GM12878 (cell line): ENCODE measurements at regions not wholly inside any gene's neighbourhood (a gene's known extent, or its start where the extent isn't known, plus 50 kb on each side); places are given as distances from the start of the nearest gene placed in this dataset. TPM values are rescaled to one million over a fixed set of nuclear protein-coding genes. Genes with fewer than 3 reads are reported as not detected.
"Not testable (repeated sequence)": the region's sequence is repeated elsewhere in the genome, so short reads cannot be mapped to it uniquely, and the experiment has no call there.

Source experiments
- ATAC-seq: fragments of 200-7000 bp; cut with Tn5 transposase; 3 replicates; pipeline ENCODE4 v1.9.1; 2020; ENCODE audit warnings: mild to moderate bottlenecking, moderate library complexity
- BruUV-seq: library from RNA; stranded (reverse); fragments of 400-500 nt; replicated peaks from 2 replicates; lab custom pipeline; 2021; lab: Mats Ljungman, UMichigan
- CTCF ChIA-PET: fragments of 300-600 bp; sonication (Branson Sonifier 250); formaldehyde crosslinking; extraction: SDS; loops from one replicate; lab custom pipeline; 2021; ENCODE audit warnings: inconsistent platforms; lab: Yijun Ruan, JAX
- POLR2A ChIA-PET: fragments of 350-600 bp; formaldehyde crosslinking; extraction: SDS; loops from one replicate; lab custom pipeline; 2021; ENCODE audit warnings: inconsistent platforms; lab: Charles Lee
- RAD21 ChIA-PET: fragments of 300-600 bp; sonication (Branson Sonifier 250); formaldehyde crosslinking; loops from one replicate; lab custom pipeline; 2023; ENCODE audit warnings: antibody characterized with exemption; ENCODE audit not compliant: unreplicated experiment; lab: Charles Lee
- SMC1A ChIA-PET: fragments of 300-600 bp; sonication (Branson Sonifier 250); formaldehyde crosslinking; loops from one replicate; lab custom pipeline; 2023; ENCODE audit not compliant: unreplicated experiment, uncharacterized antibody; lab: Charles Lee
- DNase-seq: peaks from one replicate; pipeline ENCODE4 v3.0.0-alpha.2; 2011; ENCODE audit warnings: low read depth, low spot score
- FAIRE-seq: peaks from 3 replicates; lab custom pipeline; 2011; peaks lifted over from hg19 to GRCh38; lab: Jason Lieb, UNC
- H2AFZ ChIP-seq: 2 replicates; pipeline ENCODE4 v1.6.0; 2011; ENCODE audit warnings: low read depth, low read length, control low read depth; ENCODE audit not compliant: control insufficient read depth
- H3K27ac ChIP-seq: 2 replicates; pipeline ENCODE4 v1.5.1; 2011; ENCODE audit warnings: control low read depth; ENCODE audit not compliant: control insufficient read depth, insufficient read depth
- H3K27me3 ChIP-seq, 2 experiments: replicated peaks in 1 of 2; 2 replicates each; pipeline versions ENCODE4 v1.6.0 to v1.6.1; 2011; ENCODE audit warnings: low read length in 1 of 2; ENCODE audit not compliant: control insufficient read depth in 2 of 2, insufficient read depth in 2 of 2
- H3K36me3 ChIP-seq, 2 experiments: 2 replicates each; pipeline ENCODE4 v1.5.1; 2011; ENCODE audit warnings: low read length in 1 of 2; ENCODE audit not compliant: control insufficient read depth in 2 of 2, insufficient read depth in 2 of 2
- H3K4me1 ChIP-seq: 2 replicates; pipeline ENCODE4 v1.6.1; 2011; ENCODE audit warnings: mild to moderate bottlenecking, low read length, moderate library complexity, mixed read lengths; ENCODE audit not compliant: control insufficient read depth, insufficient read depth
- H3K4me2 ChIP-seq: 2 replicates; pipeline ENCODE4 v1.6.0; 2011; ENCODE audit warnings: control low read depth; ENCODE audit not compliant: control insufficient read depth, insufficient read depth
- H3K4me3 ChIP-seq: fragments of 200-600 bp; sonication (generic); 2 replicates; pipeline ENCODE4 v1.5.1; 2016
- H3K79me2 ChIP-seq: 2 replicates; pipeline ENCODE4 v1.6.0; 2011; ENCODE audit warnings: low read length; ENCODE audit not compliant: control insufficient read depth, insufficient read depth
- H3K9ac ChIP-seq: 2 replicates; pipeline ENCODE4 v1.8.0; 2011; ENCODE audit warnings: low read length, control low read depth, mixed read lengths; ENCODE audit not compliant: control insufficient read depth, insufficient read depth
- H3K9me3 ChIP-seq: replicated peaks from 3 replicates; pipeline ENCODE4 v1.5.1; 2011; ENCODE audit warnings: mild to moderate bottlenecking, low read length; ENCODE audit not compliant: control insufficient read depth, insufficient read depth
- H4K20me1 ChIP-seq: 2 replicates; pipeline ENCODE4 v1.6.0; 2011; ENCODE audit not compliant: control insufficient read depth, insufficient read depth
- WGBS: methylation state at CpG from one replicate; pipeline ENCODE4 v1.1.6; 2016; ENCODE audit warnings: low lambda C conversion rate; ENCODE audit not compliant: insufficient replicate concordance, insufficient coverage; ENCODE audit errors: missing lambda C conversion rate; 5-methylcytosine and 5-hydroxymethylcytosine counted together
- in situ Hi-C: fragments of 300-500 bp; cut with MboI; formaldehyde crosslinking; loops from 9 replicates; pipeline ENCODE4 v1.14.3; 2018; ENCODE audit warnings: mixed read lengths
- intact Hi-C: fragments of 100-400 bp; cut with micrococcal nuclease; formaldehyde crosslinking; loops from one replicate; pipeline ENCODE4 v1.14.2; 2022; ENCODE audit not compliant: unreplicated experiment
- small RNA-seq: library from RNA; depleted of rRNA; stranded (forward); fragments of <200 nt; gene quantifications from one replicate; pipeline ENCODE3, GENCODE V24; 2014

DNA sequence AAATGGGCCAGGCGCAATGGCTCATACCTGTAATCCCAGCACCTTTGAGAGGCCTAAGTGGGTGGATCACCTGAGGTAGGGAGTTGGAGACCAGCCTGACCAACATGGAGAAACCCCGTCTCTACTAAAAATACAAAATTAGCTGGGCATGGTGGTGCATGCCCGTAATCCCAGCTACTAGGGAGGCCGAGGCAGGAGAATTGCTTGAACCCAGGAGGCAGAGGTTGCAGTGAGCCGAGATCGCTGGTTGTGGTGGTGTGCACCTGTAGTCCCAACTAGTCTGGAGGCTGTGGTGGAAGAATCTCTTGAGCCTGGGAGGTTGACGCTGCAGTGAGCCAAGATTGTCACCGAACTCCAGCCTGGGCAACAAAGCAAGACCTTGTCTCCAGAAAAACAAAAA, 50.5 kb upstream of the ZNF217 start:
- RAD21 ChIA-PET = interaction anchor here (0.6 to 2.7 kb wide), 3 partner anchors 22 to 289 kb away, joined by 3 to 34 read pairs (median 20); no protein-coding TSS in a partner anchor

More for the DNA sequence above, 50.5 kb upstream of the ZNF217 start:
- peaks cover 15% of the 10 kb centered on the region for H3K4me1 ChIP-seq
- WGBS = 93% methylated on average over 8 of the region's 8 CpGs
- CTCF ChIA-PET = interaction anchor here (0.9 to 1.2 kb wide), 2 partner anchors 9 to 64 kb away, joined by 3 read pairs; no protein-coding TSS in a partner anchor
- H3K9me3 ChIP-seq, DNase-seq, H3K27ac ChIP-seq, H4K20me1 ChIP-seq, H3K27me3 ChIP-seq, H3K4me3 ChIP-seq, ATAC-seq, H3K9ac ChIP-seq, FAIRE-seq, BruUV-seq, H3K36me3 ChIP-seq, in situ Hi-C loops, H3K4me2 ChIP-seq, H3K79me2 ChIP-seq, intact Hi-C loops, H2AFZ ChIP-seq: not testable (repeated sequence)
- POLR2A ChIA-PET = interaction anchor here (0.8 to 3.4 kb wide), 4 partner anchors 14 to 57 kb away, joined by 4 to 29 read pairs (median 8); no protein-coding TSS in a partner anchor
- SMC1A ChIA-PET = interaction anchor here (1.0 to 5.8 kb wide), 8 partner anchors 8 to 296 kb away, joined by 3 to 76 read pairs (median 6); no protein-coding TSS in a partner anchor

Small RNAs in the stretch of these regions (small RNA-seq; reads per million reads assigned to genes)
- not detected for gene RNU7-14P
